Thoracic aorta (tissue), 2 donors: ENCODE measurements at regions not wholly inside any gene's neighbourhood (a gene's known extent, or its start where the extent isn't known, plus 50 kb on each side); places are given as distances from the start of the nearest gene placed in this dataset.

Experiments
- ATAC-seq: fragments of 150-250 bp; one replicate; pipeline ENCODE4 v1.8.0; 2017; ENCODE audit warnings: low read depth; ENCODE audit not compliant: insufficient number of reproducible peaks, low FRiP score
- DNase-seq: peaks from one replicate; pipeline ENCODE4 v3.0.0-alpha.2; 2020; ENCODE audit warnings: low spot score
- H3K27ac ChIP-seq, 2 donors: fragments of 200-600 bp; sonication (generic); 1 replicate in 1 of 2; 2 replicates in 1 of 2; pipeline ENCODE4 v1.5.1; 2016; ENCODE audit warnings: mild to moderate bottlenecking in 2 of 2, moderate library complexity in 2 of 2
- H3K27me3 ChIP-seq: fragments of 200-600 bp; sonication (generic); replicated peaks from 2 replicates; pipeline ENCODE4 v1.6.0; 2016; ENCODE audit warnings: mild to moderate bottlenecking; ENCODE audit not compliant: insufficient read depth
- H3K36me3 ChIP-seq: fragments of 200-600 bp; sonication (generic); one replicate; pipeline ENCODE4 v1.5.1; 2016
- H3K4me1 ChIP-seq, 2 donors: fragments of 200-600 bp; sonication (generic); 1 replicate in 1 of 2; 2 replicates in 1 of 2; pipeline versions ENCODE4 v1.5.1 to v1.6.0; 2016; ENCODE audit warnings: low read depth in 2 of 2, mild to moderate bottlenecking in 1 of 2; ENCODE audit not compliant: control insufficient read depth in 1 of 2
- H3K4me3 ChIP-seq: fragments of 200-600 bp; sonication (generic); 2 replicates; pipeline ENCODE4 v1.5.1; 2016; ENCODE audit warnings: mild to moderate bottlenecking
- H3K9me3 ChIP-seq: fragments of 200-600 bp; sonication (generic); 2 replicates; pipeline ENCODE4 v1.5.1; 2016
- CTCF ChIP-seq: fragments of 200-600 bp; sonication (generic); IDR thresholded peaks from one replicate; pipeline ENCODE4 v1.5.1; 2019; ENCODE audit warnings: antibody characterized with exemption

GRCh38 chr4:95980877-95981360 is 141.0 kb downstream of the PDHA2 start:
- no peaks in the 10 kb centered on the region for H3K27me3 ChIP-seq
- H3K36me3 ChIP-seq = no peaks in the 10 kb centered on the region
- TF ChIP-seq CTCF = no peak
- DNase-seq (no peak), ATAC-seq (no peak)
- no peak overlapping the region for H3K4me3 ChIP-seq
- H3K4me1 ChIP-seq = no peaks in the 10 kb centered on the region
- H3K27ac ChIP-seq = no peak overlapping the region
- no peaks in the 10 kb centered on the region for H3K9me3 ChIP-seq

DNA sequence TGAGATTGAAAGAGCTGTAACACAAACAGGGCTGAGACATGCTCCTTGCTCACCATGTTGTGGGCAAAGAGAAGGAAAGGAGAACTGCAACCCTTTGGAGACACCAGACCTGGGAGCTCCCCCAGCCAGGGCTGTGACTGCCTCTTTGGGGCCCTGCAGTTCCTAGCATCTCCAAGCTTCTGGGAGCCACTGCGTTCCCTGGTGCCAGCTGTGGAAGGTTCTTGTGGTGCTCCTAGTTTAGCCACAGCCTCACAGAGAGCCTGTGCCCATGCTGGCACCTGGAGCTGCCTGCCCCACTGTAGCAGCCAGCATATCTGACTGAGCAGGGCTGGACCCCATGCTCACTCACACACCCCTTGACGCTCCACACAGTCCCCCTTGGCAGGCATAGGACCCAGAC is 141.7 kb downstream of the PDHA2 start:
- Histone ChIP-seq H3K27ac (no peak overlapping the region), H3K27me3 (no peaks in the 10 kb centered on the region), H3K36me3 (no peaks in the 10 kb centered on the region), H3K4me1 (no peaks in the 10 kb centered on the region), H3K4me3 (no peak overlapping the region), H3K9me3 (no peaks in the 10 kb centered on the region)
- no peak for TF ChIP-seq CTCF
- DNase-seq (no peak), ATAC-seq (no peak)

DNA sequence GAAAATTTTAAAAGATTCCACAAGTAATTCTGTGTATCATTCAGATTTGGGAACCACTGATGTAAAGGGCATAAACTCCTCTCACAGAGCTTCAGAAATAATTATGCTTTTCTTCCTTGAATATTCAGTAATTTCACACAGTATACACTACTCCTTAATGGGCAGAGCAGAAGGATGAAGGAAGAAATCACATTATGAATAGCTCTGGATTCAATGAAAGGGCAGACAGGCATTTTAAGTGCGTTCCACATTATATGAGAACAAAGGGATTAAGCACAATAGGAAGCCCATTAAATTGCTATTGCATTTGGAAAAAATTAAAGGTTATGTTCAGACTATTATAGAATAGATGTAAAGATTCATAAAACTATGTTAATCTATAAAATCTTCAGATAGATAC is 142.6 kb downstream of the PDHA2 start:
- Histone ChIP-seq H3K9me3 (no peaks in the 10 kb centered on the region), H3K27ac (no peak overlapping the region), H3K27me3 (no peaks in the 10 kb centered on the region), H3K36me3 (no peaks in the 10 kb centered on the region), H3K4me3 (no peak overlapping the region), H3K4me1 (no peaks in the 10 kb centered on the region)
- TF ChIP-seq CTCF = no peak
- ATAC-seq (no peak), DNase-seq (no peak)

DNA sequence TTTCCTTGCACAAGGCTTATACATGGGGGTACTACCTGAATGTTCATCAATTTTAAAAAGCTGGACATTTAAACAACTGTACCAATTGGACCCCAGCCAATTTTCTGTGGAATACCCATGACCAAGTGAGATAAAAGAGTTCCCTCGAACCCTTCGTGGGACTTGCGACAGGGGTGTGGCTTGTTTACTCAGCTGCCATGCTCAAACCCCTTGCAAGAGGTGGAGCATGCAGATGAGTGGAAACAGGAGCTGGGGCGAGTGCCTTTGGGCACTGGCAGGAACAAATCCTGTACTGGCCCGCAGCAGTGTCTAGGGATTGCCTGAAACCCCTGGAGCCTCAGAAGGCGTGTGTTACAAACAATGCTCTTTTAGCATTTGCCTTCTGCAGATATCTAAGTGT is 144.2 kb downstream of the PDHA2 start:
- Histone ChIP-seq H3K36me3 (no peaks in the 10 kb centered on the region), H3K27me3 (no peaks in the 10 kb centered on the region), H3K4me1 (no peaks in the 10 kb centered on the region), H3K4me3 (no peak overlapping the region), H3K27ac (no peak overlapping the region), H3K9me3 (no peaks in the 10 kb centered on the region)
- TF ChIP-seq CTCF = no peak
- ATAC-seq (no peak), DNase-seq (no peak)

GRCh38 chr4:95985051-95985450 is 145.2 kb downstream of the PDHA2 start:
- no peak for DNase-seq
- TF ChIP-seq CTCF = no peak
- Histone ChIP-seq H3K9me3 (no peaks in the 10 kb centered on the region), H3K27ac (no peak overlapping the region), H3K27me3 (no peaks in the 10 kb centered on the region), H3K4me1 (no peaks in the 10 kb centered on the region), H3K4me3 (no peak overlapping the region), H3K36me3 (no peaks in the 10 kb centered on the region)
- ATAC-seq = no peak
